ENCODE measurements at regions not wholly inside any gene's neighbourhood (a gene's known extent, or its start where the extent isn't known, plus 50 kb on each side); places are given as distances from the start of the nearest gene placed in this dataset.

- no peak overlapping the region for H2AK5ac ChIP-seq (ENCODE audit: low read depth, low read length)
- H3K4me2 ChIP-seq (ENCODE audit: low read depth, low read length) = no peak overlapping the region
- POLR2A ChIA-PET (ENCODE audit: unreplicated experiment) = no interaction called here
- BruUV-seq (replicated peaks) = no TSS peak
- no peak overlapping the region for H2BK5ac ChIP-seq (ENCODE audit: low read depth, low read length, poor library complexity, severe bottlenecking)
- no peak overlapping the region for H3K4ac ChIP-seq (ENCODE audit: low read depth, low read length)
- TF ChIP-seq MAFK (IDR thresholded peaks at IDR 0.05; ENCODE audit: low read depth, low read length) (no peak), FOS (IDR thresholded peaks at IDR 0.05; ENCODE audit: low read depth, low read length) (no peak), CHD1 (IDR thresholded peaks at IDR 0.05; ENCODE audit: low read depth, low read length) (no peak), RCOR1 (IDR thresholded peaks at IDR 0.05; ENCODE audit: insufficient replicate concordance, low read length) (no peak), MXI1 (IDR thresholded peaks at IDR 0.05; ENCODE audit: borderline replicate concordance, low read depth, low read length) (no peak), BHLHE40 (IDR thresholded peaks at IDR 0.05; ENCODE audit: low read depth, low read length) (no peak), RAD21 (IDR thresholded peaks at IDR 0.05; ENCODE audit: low read length) (no peak), MAZ (IDR thresholded peaks at IDR 0.05; ENCODE audit: borderline replicate concordance, low read depth, low read length) (no peak), CEBPB (IDR thresholded peaks at IDR 0.05; ENCODE audit: low read depth, low read length) (no peak), POLR2A (IDR thresholded peaks at IDR 0.05; ENCODE audit: low read depth, low read length) (no peak)
- TF ChIP-seq, protein P1, sequence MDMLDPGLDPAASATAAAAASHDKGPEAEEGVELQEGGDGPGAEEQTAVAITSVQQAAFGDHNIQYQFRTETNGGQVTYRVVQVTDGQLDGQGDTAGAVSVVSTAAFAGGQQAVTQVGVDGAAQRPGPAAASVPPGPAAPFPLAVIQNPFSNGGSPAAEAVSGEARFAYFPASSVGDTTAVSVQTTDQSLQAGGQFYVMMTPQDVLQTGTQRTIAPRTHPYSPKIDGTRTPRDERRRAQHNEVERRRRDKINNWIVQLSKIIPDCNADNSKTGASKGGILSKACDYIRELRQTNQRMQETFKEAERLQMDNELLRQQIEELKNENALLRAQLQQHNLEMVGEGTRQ (IDR thresholded peaks at IDR 0.05; ENCODE audit: low read depth, low read length) = no peak
- H3K9me1 ChIP-seq (ENCODE audit: insufficient read depth, low read length) = no peaks in the 10 kb centered on the region
- H3K9ac ChIP-seq (ENCODE audit: low read depth, low read length) = no peak overlapping the region
- H3K18ac ChIP-seq (ENCODE audit: low read depth, low read length) = no peak overlapping the region
- ATAC-seq (ENCODE audit: low read depth) (no peak), DNase-seq (no peak)
- no peak overlapping the region for H2AFZ ChIP-seq (replicated peaks; ENCODE audit: low read length, poor library complexity)
- H4K91ac ChIP-seq (ENCODE audit: insufficient read depth, low read depth, low read length) = no peak overlapping the region
- dilution Hi-C loops (cut with HindIII; ENCODE audit: low sequenced_read_pairs, unreplicated experiment) (no loop called here), intact Hi-C loops (cut with micrococcal nuclease) (no loop called here), in situ Hi-C loops (cut with MboI; ENCODE audit: low sequenced_read_pairs) (no loop called here)
- CTCF ChIA-PET = no interaction called here
- H4K5ac ChIP-seq (ENCODE audit: low read depth, low read length) = no peak overlapping the region
- H3K23ac ChIP-seq (ENCODE audit: low read depth, low read length) = no peak overlapping the region
- no peak overlapping the region for H2BK120ac ChIP-seq (ENCODE audit: low read depth, low read length)
- no peak overlapping the region for H3K4me3 ChIP-seq (ENCODE audit: insufficient read depth, low read depth, low read length)
- no peaks in the 10 kb centered on the region for H3K9me3 ChIP-seq (ENCODE audit: control insufficient read depth, insufficient read depth, low read length)
- H2AK9ac ChIP-seq (replicated peaks; ENCODE audit: low read depth, low read length, poor library complexity) = no peak overlapping the region
- no peak overlapping the region for H3K27ac ChIP-seq (ENCODE audit: insufficient read depth, low read length)
- H3K4me1 ChIP-seq (ENCODE audit: control insufficient read depth, insufficient read depth, low read length) = no peaks in the 10 kb centered on the region
- H3K27me3 ChIP-seq (ENCODE audit: control insufficient read depth, insufficient read depth, low read length) = peaks cover 7% of the 10 kb centered on the region
- H4K8ac ChIP-seq (ENCODE audit: low read depth in 2 of 2, low read length in 2 of 2) = no peak overlapping the region
- H3K56ac ChIP-seq (ENCODE audit: extremely low read depth, insufficient read depth, low read length) = no peak overlapping the region; the same call in 1 of the 2 replicates
- no CpG with 5 or more reads among the region's 6 CpGs for WGBS, 2 experiments (ENCODE audit: extremely low coverage in 2 of 2, insufficient read length in 1 of 2)
- no peaks in the 10 kb centered on the region for H3K36me3 ChIP-seq (ENCODE audit: control insufficient read depth, insufficient read depth, low read length)
- H3K79me1 ChIP-seq (ENCODE audit: low read depth in 1 of 2, low read length in 2 of 2) = no peaks in the 10 kb centered on the region
- no peaks in the 10 kb centered on the region for H4K20me1 ChIP-seq (ENCODE audit: insufficient read depth, low read length)
- H3K14ac ChIP-seq (replicated peaks; ENCODE audit: low read depth, low read length) = no peak overlapping the region
- no peak overlapping the region for H2BK20ac ChIP-seq (ENCODE audit: low read depth, low read length)
- no peak overlapping the region for H2BK15ac ChIP-seq (ENCODE audit: low read depth, low read length)
Measured at GRCh38 chr5:138625134-138625533, 49.9 kb upstream of the HSPA9 start.

Measured in IMR-90 (cell line).